BJ (cell line): ENCODE measurements at regions not wholly inside any gene's neighbourhood (a gene's known extent, or its start where the extent isn't known, plus 50 kb on each side); places are given as distances from the start of the nearest gene placed in this dataset.

ENCODE experiments used
- CTCF ChIA-PET: fragments of 350-600 bp; formaldehyde crosslinking; extraction: SDS; loops from one replicate; lab custom pipeline; 2021; ENCODE audit warnings: antibody characterized with exemption, inconsistent platforms; lab: Yijun Ruan, JAX
- POLR2A ChIA-PET: fragments of 300-600 bp; sonication (Branson Sonifier 250); formaldehyde crosslinking; extraction: SDS; loops from one replicate; lab custom pipeline; 2021; ENCODE audit warnings: antibody characterized with exemption; lab: Charles Lee
- DNase-seq: peaks from one replicate; pipeline ENCODE4 v3.0.0-alpha.2; 2011; ENCODE audit warnings: low read depth
- H3K27me3 ChIP-seq: 2 replicates; pipeline ENCODE4 v1.6.0; 2011; ENCODE audit warnings: low read length; ENCODE audit not compliant: control insufficient read depth, insufficient read depth
- H3K36me3 ChIP-seq: 2 replicates; pipeline ENCODE4 v1.5.1; 2011; ENCODE audit warnings: low read length; ENCODE audit not compliant: control insufficient read depth, insufficient read depth
- H3K4me3 ChIP-seq: 2 replicates; pipeline ENCODE4 v1.5.1; 2011; ENCODE audit warnings: low read depth, mild to moderate bottlenecking, control low read depth, low read length
- TF ChIP-seq, protein P1 (sequence below): IDR thresholded peaks from 2 replicates; pipeline ENCODE4 v1.5.1; 2011; ENCODE audit warnings: low read depth, mild to moderate bottlenecking, control low read depth, inconsistent platforms, low read length, moderate library complexity; ENCODE audit not compliant: insufficient read depth

DNA sequence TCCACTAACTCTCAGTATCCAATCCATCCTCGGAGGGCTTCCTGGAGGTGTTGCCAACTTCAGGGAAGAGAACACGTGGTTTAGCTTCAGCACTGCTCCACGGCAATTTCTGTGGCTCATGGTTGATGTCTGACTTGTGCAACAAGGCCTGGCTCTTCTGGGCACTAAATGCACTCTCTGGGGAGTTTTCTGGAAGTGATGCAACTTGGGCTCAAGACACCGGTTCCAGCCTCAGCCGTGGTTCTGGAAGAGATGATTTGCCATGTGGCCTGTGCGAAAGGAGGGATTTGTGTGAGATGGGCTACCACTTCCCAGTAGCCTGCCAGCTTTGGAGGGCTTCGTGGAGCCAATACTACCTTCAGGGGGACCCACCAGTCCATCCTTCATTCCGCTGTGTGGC, 118.6 kb upstream of the RTL1 start:
- peaks cover 13% of the 10 kb centered on the region for H3K36me3 ChIP-seq
- no peak overlapping the region for H3K4me3 ChIP-seq
- DNase-seq = no peak
- no peaks in the 10 kb centered on the region for H3K27me3 ChIP-seq
- ChIA-PET POLR2A (no interaction called here), CTCF (no interaction called here)
- TF ChIP-seq, protein P1, sequence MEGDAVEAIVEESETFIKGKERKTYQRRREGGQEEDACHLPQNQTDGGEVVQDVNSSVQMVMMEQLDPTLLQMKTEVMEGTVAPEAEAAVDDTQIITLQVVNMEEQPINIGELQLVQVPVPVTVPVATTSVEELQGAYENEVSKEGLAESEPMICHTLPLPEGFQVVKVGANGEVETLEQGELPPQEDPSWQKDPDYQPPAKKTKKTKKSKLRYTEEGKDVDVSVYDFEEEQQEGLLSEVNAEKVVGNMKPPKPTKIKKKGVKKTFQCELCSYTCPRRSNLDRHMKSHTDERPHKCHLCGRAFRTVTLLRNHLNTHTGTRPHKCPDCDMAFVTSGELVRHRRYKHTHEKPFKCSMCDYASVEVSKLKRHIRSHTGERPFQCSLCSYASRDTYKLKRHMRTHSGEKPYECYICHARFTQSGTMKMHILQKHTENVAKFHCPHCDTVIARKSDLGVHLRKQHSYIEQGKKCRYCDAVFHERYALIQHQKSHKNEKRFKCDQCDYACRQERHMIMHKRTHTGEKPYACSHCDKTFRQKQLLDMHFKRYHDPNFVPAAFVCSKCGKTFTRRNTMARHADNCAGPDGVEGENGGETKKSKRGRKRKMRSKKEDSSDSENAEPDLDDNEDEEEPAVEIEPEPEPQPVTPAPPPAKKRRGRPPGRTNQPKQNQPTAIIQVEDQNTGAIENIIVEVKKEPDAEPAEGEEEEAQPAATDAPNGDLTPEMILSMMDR = no peak

DNA sequence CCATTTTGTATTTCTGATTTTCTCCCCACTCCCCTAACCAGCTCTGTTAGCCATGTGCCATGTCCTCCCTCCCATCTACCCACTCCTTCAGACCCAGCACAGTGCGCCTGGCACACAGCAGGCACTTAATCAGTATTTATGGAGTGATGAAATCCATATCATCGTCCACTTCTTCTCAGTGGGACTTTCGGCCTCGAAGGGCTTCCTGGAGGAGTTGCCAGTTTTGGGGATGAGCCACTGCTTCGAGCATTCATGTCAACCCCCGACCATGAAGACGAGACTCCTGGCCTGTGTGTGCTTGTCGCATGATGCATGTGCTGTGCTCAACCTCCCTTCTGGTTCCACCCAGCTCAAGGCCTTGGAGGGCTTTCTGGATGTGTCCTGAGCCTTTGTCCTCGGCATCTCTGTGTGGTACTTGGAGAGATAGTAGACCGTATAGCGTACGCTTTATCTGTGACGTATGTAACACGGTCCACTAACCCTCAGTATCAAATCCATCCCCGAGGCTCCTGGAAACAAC, 119.5 kb upstream of the RTL1 start:
- TF ChIP-seq, protein P1 = no peak
- no peak for DNase-seq
- CTCF ChIA-PET = no interaction called here
- Histone ChIP-seq H3K4me3 (no peak overlapping the region), H3K27me3 (no peaks in the 10 kb centered on the region), H3K36me3 (peaks cover 17% of the 10 kb centered on the region)
- POLR2A ChIA-PET = no interaction called here

- POLR2A ChIA-PET = no interaction called here
- CTCF ChIA-PET = no interaction called here
- H3K4me3 ChIP-seq = no peak overlapping the region
- peaks cover 19% of the 10 kb centered on the region for H3K36me3 ChIP-seq
- H3K27me3 ChIP-seq = no peaks in the 10 kb centered on the region
- TF ChIP-seq, protein P1 = no peak
- DNase-seq = no peak
Measured at GRCh38 chr14:101024686-101025085, 121.2 kb upstream of the RTL1 start.

DNA sequence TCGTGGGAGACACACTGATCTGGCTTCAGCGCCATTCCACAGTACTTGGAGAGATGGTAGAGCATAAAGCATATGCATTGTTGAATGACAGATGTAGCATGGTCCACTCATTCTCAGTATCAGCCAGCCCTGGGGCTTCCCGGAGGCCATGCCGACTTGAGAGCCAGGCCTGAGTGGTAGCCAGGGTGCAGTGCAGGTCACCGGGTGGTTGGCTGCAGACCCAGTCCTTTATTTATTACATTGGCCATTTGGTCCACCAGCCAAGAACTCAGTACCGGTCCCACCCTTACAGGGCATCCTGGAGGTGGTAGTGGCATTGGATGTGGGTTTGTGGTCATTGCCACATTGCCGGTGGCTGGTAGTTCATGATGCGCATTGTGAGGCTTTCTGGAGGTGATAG, 121.6 kb upstream of the RTL1 start:
- CTCF ChIA-PET = no interaction called here
- Histone ChIP-seq H3K27me3 (no peaks in the 10 kb centered on the region), H3K4me3 (no peak overlapping the region), H3K36me3 (peaks cover 21% of the 10 kb centered on the region)
- TF ChIP-seq, protein P1 = no peak
- DNase-seq = no peak
- POLR2A ChIA-PET = no interaction called here

GRCh38 chr14:101025696-101026095, 122.2 kb upstream of the RTL1 start:
- H3K4me3 ChIP-seq = no peak overlapping the region
- ChIA-PET CTCF (no interaction called here), POLR2A (no interaction called here)
- H3K36me3 ChIP-seq = peaks cover 25% of the 10 kb centered on the region
- H3K27me3 ChIP-seq = no peaks in the 10 kb centered on the region
- TF ChIP-seq, protein P1 = no peak
- no peak for DNase-seq
